Mucosa of stomach (tissue), 1 donor: ENCODE measurements at regions not wholly inside any gene's neighbourhood (a gene's known extent, or its start where the extent isn't known, plus 50 kb on each side); places are given as distances from the start of the nearest gene placed in this dataset.

Experiments
- H3K27me3 ChIP-seq: one replicate; pipeline ENCODE4 v1.7.0; 2013; ENCODE audit warnings: mild to moderate bottlenecking, low read length; ENCODE audit not compliant: control insufficient read depth, insufficient read depth
- H3K36me3 ChIP-seq: one replicate; pipeline ENCODE4 v1.7.0; 2013; ENCODE audit warnings: low read length; ENCODE audit not compliant: control insufficient read depth, insufficient read depth
- H3K4me1 ChIP-seq: one replicate; pipeline ENCODE4 v1.7.0; 2013; ENCODE audit warnings: mild to moderate bottlenecking, low read length; ENCODE audit not compliant: control insufficient read depth, insufficient read depth
- H3K4me3 ChIP-seq: one replicate; pipeline ENCODE4 v1.7.0; 2013; ENCODE audit warnings: low read length
- H3K9ac ChIP-seq: one replicate; pipeline ENCODE4 v1.7.0; 2013; ENCODE audit warnings: mild to moderate bottlenecking, low read length, moderate library complexity
- H3K9me3 ChIP-seq: one replicate; pipeline ENCODE4 v1.7.0; 2013; ENCODE audit warnings: mild to moderate bottlenecking, low read length, moderate library complexity; ENCODE audit not compliant: control insufficient read depth
- donor health status: Pancreatic carcinoma.

- H3K9me3 ChIP-seq = no peaks in the 10 kb centered on the region
These were observed 311.8 kb upstream of the POM121L12 start for GRCh38 chr7:52723606-52724005.

DNA sequence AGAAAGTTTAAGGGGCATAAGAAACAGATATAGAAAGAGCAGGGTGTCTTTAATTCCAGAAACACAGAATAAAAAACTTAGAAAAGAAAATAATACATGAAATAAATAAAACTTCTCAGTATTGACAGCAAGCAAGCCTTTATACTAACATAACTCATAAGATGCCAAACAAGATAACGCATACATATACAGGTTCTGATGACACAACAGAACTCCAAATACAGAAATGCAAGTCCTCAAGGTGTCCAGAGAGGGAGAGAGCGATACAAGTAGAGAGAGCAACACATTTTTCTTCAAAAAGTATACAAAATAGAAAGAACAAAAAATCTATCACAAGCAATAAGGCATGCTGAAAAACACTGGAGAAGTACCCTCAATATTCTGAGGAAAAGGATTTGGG lies 314.6 kb upstream of the POM121L12 start:
- Histone ChIP-seq H3K36me3 (no peaks in the 10 kb centered on the region), H3K27me3 (no peaks in the 10 kb centered on the region), H3K9ac (no peak overlapping the region), H3K4me3 (no peak overlapping the region), H3K9me3 (no peaks in the 10 kb centered on the region), H3K4me1 (no peaks in the 10 kb centered on the region)

More at GRCh38 chr7:52723606-52724005, 311.8 kb upstream of the POM121L12 start:
- Histone ChIP-seq H3K27me3 (no peaks in the 10 kb centered on the region), H3K4me3 (no peak overlapping the region), H3K4me1 (no peaks in the 10 kb centered on the region), H3K36me3 (no peaks in the 10 kb centered on the region), H3K9ac (no peak overlapping the region)

DNA sequence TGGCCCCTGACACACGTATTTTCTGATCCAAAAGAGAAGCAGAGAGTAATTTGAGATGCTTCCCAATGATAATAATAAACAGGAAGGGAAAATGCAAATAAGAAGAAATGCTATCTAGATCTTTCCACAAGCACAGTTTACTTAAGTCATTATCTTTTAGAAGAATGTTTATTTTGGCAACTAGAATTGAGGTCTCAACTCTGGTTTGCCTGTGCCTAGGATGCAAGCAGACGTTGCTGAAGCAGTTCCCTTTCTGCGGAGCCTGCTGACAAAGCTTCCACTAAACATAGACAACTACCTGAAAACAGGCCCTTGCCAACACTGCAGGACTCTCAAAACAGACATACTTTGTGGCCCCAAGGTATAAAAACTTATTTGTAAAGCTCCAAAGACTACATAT lies 315.8 kb upstream of the POM121L12 start:
- Histone ChIP-seq H3K4me3 (no peak overlapping the region), H3K36me3 (no peaks in the 10 kb centered on the region), H3K9ac (no peak overlapping the region), H3K4me1 (no peaks in the 10 kb centered on the region), H3K27me3 (no peaks in the 10 kb centered on the region), H3K9me3 (no peaks in the 10 kb centered on the region)

- no peak overlapping the region for H3K9ac ChIP-seq
- H3K27me3 ChIP-seq = no peaks in the 10 kb centered on the region
- no peaks in the 10 kb centered on the region for H3K36me3 ChIP-seq
- H3K9me3 ChIP-seq = no peaks in the 10 kb centered on the region
- no peaks in the 10 kb centered on the region for H3K4me1 ChIP-seq
- no peak overlapping the region for H3K4me3 ChIP-seq
These were observed 319.7 kb upstream of the POM121L12 start for GRCh38 chr7:52715701-52716100.

DNA sequence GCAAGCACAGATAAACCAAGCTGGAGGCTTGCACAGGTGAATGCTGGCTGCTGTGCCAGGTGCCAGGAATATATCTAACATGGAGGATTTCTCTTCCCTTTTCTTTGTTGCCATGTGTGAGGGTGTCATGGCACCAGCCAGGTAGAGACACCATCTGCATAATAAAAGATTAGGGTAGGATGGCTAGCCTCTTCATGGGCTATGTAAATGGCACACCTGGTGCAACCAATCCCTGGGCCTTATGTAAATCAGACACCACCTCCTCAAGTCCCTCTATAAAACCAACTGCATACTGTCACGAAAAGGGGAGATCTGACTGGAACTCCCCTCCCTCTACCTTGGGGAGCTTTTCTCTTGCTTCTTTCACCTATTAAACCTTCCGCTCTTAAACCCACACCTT lies 322.5 kb upstream of the POM121L12 start:
- Histone ChIP-seq H3K4me1 (no peaks in the 10 kb centered on the region), H3K36me3 (no peaks in the 10 kb centered on the region), H3K4me3 (no peak overlapping the region), H3K9me3 (no peaks in the 10 kb centered on the region), H3K27me3 (no peaks in the 10 kb centered on the region), H3K9ac (no peak overlapping the region)

DNA sequence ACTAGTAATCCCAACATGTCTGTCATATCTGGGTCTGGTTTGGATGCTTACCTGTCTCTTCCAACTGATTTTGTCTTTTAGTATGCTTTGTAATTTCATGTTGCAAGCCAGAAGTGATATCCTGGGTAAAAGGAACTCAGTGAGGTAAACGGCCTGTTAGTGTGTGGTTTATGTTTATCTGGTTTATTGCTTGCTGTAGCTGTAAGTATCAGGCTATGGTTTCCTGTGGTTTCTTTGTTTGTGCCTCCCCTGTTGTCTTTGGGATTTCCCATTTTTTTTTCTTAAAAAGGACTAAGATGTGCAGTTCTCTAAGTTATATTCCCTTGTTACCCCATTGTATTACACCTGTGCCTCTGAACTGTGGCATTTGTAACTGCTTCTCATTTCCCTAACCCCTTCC lies 323.5 kb upstream of the POM121L12 start:
- no peaks in the 10 kb centered on the region for H3K36me3 ChIP-seq
- no peak overlapping the region for H3K4me3 ChIP-seq
- no peaks in the 10 kb centered on the region for H3K4me1 ChIP-seq
- no peaks in the 10 kb centered on the region for H3K9me3 ChIP-seq
- no peaks in the 10 kb centered on the region for H3K27me3 ChIP-seq
- H3K9ac ChIP-seq = no peak overlapping the region

DNA sequence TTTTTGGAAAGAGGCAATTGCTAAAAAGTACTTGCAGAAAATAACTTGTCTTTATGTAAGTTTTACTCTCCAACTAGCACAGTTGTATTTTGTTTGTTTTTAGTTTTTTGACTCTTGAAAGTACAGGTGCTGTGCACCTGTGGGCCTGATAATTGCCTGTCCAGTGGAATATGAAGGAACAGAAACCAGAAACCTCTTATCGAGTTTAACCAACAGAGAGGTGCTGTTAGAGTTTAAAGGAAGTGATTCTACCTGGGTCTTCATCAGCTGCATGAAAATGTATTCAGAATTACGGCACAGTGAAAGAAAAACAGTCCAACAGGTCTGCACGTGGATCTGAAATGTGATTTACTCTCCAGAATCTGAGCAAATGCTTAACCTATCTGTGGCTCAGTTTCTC lies 326.6 kb upstream of the POM121L12 start:
- no peaks in the 10 kb centered on the region for H3K4me1 ChIP-seq
- no peaks in the 10 kb centered on the region for H3K27me3 ChIP-seq
- H3K4me3 ChIP-seq = no peak overlapping the region
- H3K9me3 ChIP-seq = no peaks in the 10 kb centered on the region
- H3K36me3 ChIP-seq = no peaks in the 10 kb centered on the region
- H3K9ac ChIP-seq = no peak overlapping the region

GRCh38 chr7:52705768-52706167 lies 329.7 kb upstream of the POM121L12 start:
- no peaks in the 10 kb centered on the region for H3K9me3 ChIP-seq
- no peak overlapping the region for H3K9ac ChIP-seq
- H3K36me3 ChIP-seq = no peaks in the 10 kb centered on the region
- no peak overlapping the region for H3K4me3 ChIP-seq
- no peaks in the 10 kb centered on the region for H3K27me3 ChIP-seq
- H3K4me1 ChIP-seq = no peaks in the 10 kb centered on the region

DNA sequence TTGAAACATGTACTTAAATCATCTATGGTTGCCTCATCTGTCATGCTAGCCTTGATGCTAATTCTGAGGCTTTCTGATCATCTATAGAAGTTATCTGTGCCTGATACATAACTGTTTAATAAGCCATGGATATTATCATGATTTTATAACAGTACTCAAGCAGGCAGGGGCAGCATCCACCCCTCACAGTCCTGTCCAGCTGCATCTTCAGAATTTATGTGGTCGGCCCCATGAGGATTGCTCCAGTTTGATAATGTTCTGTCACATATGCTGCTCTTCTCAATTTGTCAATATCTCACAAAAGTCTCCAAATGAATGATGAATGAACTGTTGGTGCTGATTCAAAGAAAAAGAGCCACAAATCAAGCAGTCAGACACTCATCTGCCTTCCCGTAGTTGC lies 335.1 kb upstream of the POM121L12 start:
- no peaks in the 10 kb centered on the region for H3K27me3 ChIP-seq
- no peak overlapping the region for H3K9ac ChIP-seq
- H3K4me3 ChIP-seq = no peak overlapping the region
- H3K36me3 ChIP-seq = no peaks in the 10 kb centered on the region
- H3K9me3 ChIP-seq = no peaks in the 10 kb centered on the region
- H3K4me1 ChIP-seq = no peaks in the 10 kb centered on the region

GRCh38 chr7:52695973-52696595 lies 339.3 kb upstream of the POM121L12 start:
- Histone ChIP-seq H3K36me3 (no peaks in the 10 kb centered on the region), H3K27me3 (no peaks in the 10 kb centered on the region), H3K4me3 (no peak overlapping the region), H3K4me1 (no peaks in the 10 kb centered on the region), H3K9ac (no peak overlapping the region), H3K9me3 (no peaks in the 10 kb centered on the region)

- Histone ChIP-seq H3K27me3 (no peaks in the 10 kb centered on the region), H3K4me3 (no peak overlapping the region), H3K9me3 (no peaks in the 10 kb centered on the region), H3K4me1 (no peaks in the 10 kb centered on the region), H3K36me3 (no peaks in the 10 kb centered on the region), H3K9ac (no peak overlapping the region)
These were observed 344.2 kb upstream of the POM121L12 start for GRCh38 chr7:52691257-52691656.

GRCh38 chr7:52689912-52690311 lies 345.5 kb upstream of the POM121L12 start:
- Histone ChIP-seq H3K9me3 (no peaks in the 10 kb centered on the region), H3K36me3 (no peaks in the 10 kb centered on the region), H3K4me1 (no peaks in the 10 kb centered on the region), H3K4me3 (no peak overlapping the region), H3K9ac (no peak overlapping the region), H3K27me3 (no peaks in the 10 kb centered on the region)

DNA sequence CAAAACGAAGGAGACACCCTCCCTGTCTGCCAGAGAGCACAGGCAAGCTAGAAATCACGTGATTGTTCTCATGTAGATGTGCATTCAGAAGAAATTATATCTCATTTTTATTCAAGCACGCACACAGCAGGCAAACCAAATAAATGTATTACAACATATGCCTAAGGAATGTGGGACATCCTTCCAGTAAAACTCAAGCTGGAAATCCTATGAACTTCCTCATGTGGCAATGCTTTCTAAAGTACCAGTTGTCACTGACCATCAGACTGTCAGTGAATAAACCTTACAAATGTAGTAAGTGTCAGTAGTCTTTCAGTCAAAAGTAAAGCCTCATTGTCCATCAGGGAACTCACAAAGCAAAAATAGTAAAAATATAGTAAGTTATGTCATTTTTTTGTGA lies 350.1 kb upstream of the POM121L12 start:
- no peaks in the 10 kb centered on the region for H3K36me3 ChIP-seq
- H3K4me3 ChIP-seq = no peak overlapping the region
- H3K9me3 ChIP-seq = no peaks in the 10 kb centered on the region
- no peak overlapping the region for H3K9ac ChIP-seq
- H3K27me3 ChIP-seq = no peaks in the 10 kb centered on the region
- no peaks in the 10 kb centered on the region for H3K4me1 ChIP-seq
